K562 (cell line): ENCODE measurements at regions not wholly inside any gene's neighbourhood (a gene's known extent, or its start where the extent isn't known, plus 50 kb on each side); places are given as distances from the start of the nearest gene placed in this dataset.

Source experiments
- ATAC-seq: fragments of 200-7000 bp; cut with Tn5 transposase; 3 replicates; pipeline ENCODE4 v1.9.1; 2020; ENCODE audit warnings: moderate library complexity
- BruUV-seq: library from RNA; stranded (reverse); fragments of 400-500 nt; replicated peaks from 2 replicates; lab custom pipeline; 2021; lab: Mats Ljungman, UMichigan
- CTCF ChIA-PET: fragments of 300-600 bp; formaldehyde crosslinking; extraction: SDS; loops from one replicate; lab custom pipeline; 2021; ENCODE audit warnings: low intra/inter-chr PET ratio; lab: Yijun Ruan, JAX
- POLR2A ChIA-PET: fragments of 300-600, 350-650 bp; sonication (Branson Sonifier 250); formaldehyde crosslinking; extraction: SDS; loops from one replicate; lab custom pipeline; 2021; ENCODE audit warnings: antibody characterized with exemption, inconsistent platforms; lab: Yijun Ruan, JAX
- DNase-seq, 4 experiments: peaks; one replicate each; pipeline versions ENCODE4 v3.0.0 to v3.0.0-alpha.2; 2011 to 2018; ENCODE audit warnings: low spot score in 3 of 4, mixed read lengths in 3 of 4; ENCODE audit errors: extremely low read depth in 1 of 4
- FAIRE-seq: peaks from 2 replicates; lab custom pipeline; 2011; peaks lifted over from hg19 to GRCh38; lab: Jason Lieb, UNC
- H2AFZ ChIP-seq: 2 replicates; pipeline ENCODE4 v1.6.0; 2011; ENCODE audit warnings: low read depth, low read length, control low read depth, inconsistent platforms
- H3K27ac ChIP-seq: fragments of 200-600 bp; 3 replicates; pipeline ENCODE4 v1.8.0; 2011; ENCODE audit warnings: low read depth, mild to moderate bottlenecking, control low read depth, inconsistent platforms, low read length, moderate library complexity, mixed read lengths; ENCODE audit errors: extremely low read depth
- H3K27me3 ChIP-seq, 2 experiments: fragments of 300-600 bp in 1 of 2; 2 replicates in 1 of 2; 3 replicates in 1 of 2; pipeline versions ENCODE4 v1.6.0 to v1.8.0; 2011; ENCODE audit warnings: inconsistent platforms in 2 of 2, low read length in 2 of 2, mild to moderate bottlenecking in 1 of 2, mixed read lengths in 1 of 2, moderate library complexity in 1 of 2; ENCODE audit not compliant: control insufficient read depth in 2 of 2, insufficient read depth in 2 of 2
- H3K36me3 ChIP-seq: fragments of 300-600 bp; 3 replicates; pipeline ENCODE4 v1.8.0; 2011; ENCODE audit warnings: mild to moderate bottlenecking, low read length, inconsistent platforms; ENCODE audit not compliant: control insufficient read depth, insufficient read depth
- H3K4me1 ChIP-seq, 2 experiments: fragments of 200-600 bp in 1 of 2; replicated peaks in 1 of 2; 2 replicates in 1 of 2; 3 replicates in 1 of 2; pipeline versions ENCODE4 v1.5.1 to v1.8.0; 2011; ENCODE audit warnings: inconsistent platforms in 2 of 2, low read length in 2 of 2, mild to moderate bottlenecking in 1 of 2, mixed read lengths in 1 of 2, moderate library complexity in 1 of 2; ENCODE audit not compliant: control insufficient read depth in 2 of 2, insufficient read depth in 2 of 2
- H3K4me2 ChIP-seq: 2 replicates; pipeline ENCODE4 v1.6.1; 2011; ENCODE audit warnings: low read length, control low read depth, inconsistent platforms, mixed read lengths; ENCODE audit not compliant: insufficient read depth
- H3K4me3 ChIP-seq: fragments of 200-600 bp; sonication (generic), shearing (Covaris generic); 2 replicates; pipeline ENCODE4 v1.5.1; 2016; ENCODE audit warnings: control low read depth, inconsistent platforms
- H3K79me2 ChIP-seq: fragments of 200-600 bp; 3 replicates; pipeline ENCODE4 v1.8.0; 2011; ENCODE audit warnings: low read length, inconsistent platforms; ENCODE audit not compliant: control insufficient read depth, insufficient read depth
- H3K9ac ChIP-seq, 2 experiments: 2 replicates each; pipeline versions ENCODE4 v1.6.0 to v1.6.1; 2011; ENCODE audit warnings: low read depth in 2 of 2, low read length in 2 of 2, control low read depth in 1 of 2, inconsistent platforms in 1 of 2, mild to moderate bottlenecking in 1 of 2, mixed read lengths in 1 of 2; ENCODE audit not compliant: insufficient read depth in 1 of 2
- H3K9me1 ChIP-seq: one replicate; pipeline ENCODE4 v1.6.0; 2011; ENCODE audit warnings: inconsistent platforms, mild to moderate bottlenecking, low read length, moderate library complexity; ENCODE audit not compliant: control insufficient read depth, insufficient read depth
- H3K9me3 ChIP-seq: replicated peaks from 2 replicates; pipeline ENCODE4 v1.5.1; 2011; ENCODE audit warnings: low read depth, low read length, inconsistent platforms; ENCODE audit not compliant: control insufficient read depth, insufficient read depth
- H4K20me1 ChIP-seq: replicated peaks from 2 replicates; pipeline ENCODE4 v1.6.1; 2011; ENCODE audit warnings: low read length, inconsistent platforms, mixed read lengths; ENCODE audit not compliant: control insufficient read depth, insufficient read depth
- BRF2 ChIP-seq: IDR thresholded peaks from 3 replicates; pipeline ENCODE4 v1.6.1; 2011; ENCODE audit warnings: borderline replicate concordance, mild to moderate bottlenecking; ENCODE audit not compliant: insufficient read length, insufficient read depth
- DACH1 ChIP-seq: fragments of 450-650 bp; IDR thresholded peaks from 2 replicates; pipeline ENCODE4 v1.6.1; 2018; ENCODE audit not compliant: partially characterized antibody
- ELF2 ChIP-seq: fragments of 250-450 bp; sonication (Bioruptor Pico); IDR thresholded peaks from 2 replicates; pipeline ENCODE4 v1.5.0; 2021; ENCODE audit warnings: mild to moderate bottlenecking
- STAG1 ChIP-seq: sonication (generic); formaldehyde crosslinking; IDR thresholded peaks from 2 replicates; pipeline ENCODE4 v1.5.0; 2020; ENCODE audit warnings: missing genetic modification reagents, borderline replicate concordance
- THRAP3 ChIP-seq: fragments of 450-650 bp; IDR thresholded peaks from 2 replicates; pipeline ENCODE4 v1.6.1; 2016; ENCODE audit warnings: mild to moderate bottlenecking, inconsistent platforms, borderline replicate concordance
- ZFP1 ChIP-seq: fragments of 450-650 bp; formaldehyde crosslinking; IDR thresholded peaks from 2 replicates; pipeline ENCODE4 v1.4.0; 2020; ENCODE audit warnings: mild to moderate bottlenecking, mixed read lengths
- ZNF280A ChIP-seq: fragments of 450-650 bp; IDR thresholded peaks from 2 replicates; pipeline ENCODE4 v1.6.1; 2018; ENCODE audit warnings: mild to moderate bottlenecking, low read depth; ENCODE audit not compliant: partially characterized antibody
- ZNF395 ChIP-seq: fragments of 200-800 bp; sonication (Bioruptor generic); IDR thresholded peaks from 2 replicates; pipeline ENCODE4 v1.6.1; 2017; ENCODE audit warnings: missing genetic modification characterization, missing compliant biosample characterization
- ZNF609 ChIP-seq: sonication (generic); formaldehyde crosslinking; IDR thresholded peaks from 2 replicates; pipeline ENCODE4 v1.8.1; 2023; ENCODE audit warnings: missing genetic modification reagents, mild to moderate bottlenecking, borderline replicate concordance
- ZNF75A ChIP-seq: fragments of 450-650 bp; formaldehyde crosslinking; IDR thresholded peaks from 2 replicates; pipeline ENCODE4 v1.4.0; 2020; ENCODE audit warnings: mild to moderate bottlenecking
- ZNF764 ChIP-seq: fragments of 250-450 bp; sonication (Bioruptor Pico); IDR thresholded peaks from 2 replicates; pipeline ENCODE4 v1.4.0; 2020; ENCODE audit warnings: low read depth, mild to moderate bottlenecking, moderate library complexity
- ZNF766 ChIP-seq: fragments of 200-800 bp; sonication (Bioruptor generic); conservative IDR thresholded peaks from 2 replicates; pipeline ENCODE4 v1.6.1; 2016; ENCODE audit warnings: missing genetic modification characterization, missing compliant biosample characterization
- WGBS: fragments of 100-300 bp; shearing (Covaris generic); methylation state at CpG from one replicate; pipeline ENCODE4 v1.1.6; 2016; ENCODE audit warnings: low coverage, mixed read lengths; ENCODE audit not compliant: insufficient coverage; ENCODE audit errors: missing lambda C conversion rate; 5-methylcytosine and 5-hydroxymethylcytosine counted together
- in situ Hi-C: fragments of 300-500 bp; cut with MboI; formaldehyde crosslinking; loops from 4 replicates; pipeline ENCODE4 v1.15.0; 2018; ENCODE audit warnings: inconsistent platforms, mixed read lengths
- intact Hi-C: fragments of 100-400 bp; cut with micrococcal nuclease; formaldehyde crosslinking; loops from 2 replicates; pipeline ENCODE4 v1.14.2; 2022

DNA sequence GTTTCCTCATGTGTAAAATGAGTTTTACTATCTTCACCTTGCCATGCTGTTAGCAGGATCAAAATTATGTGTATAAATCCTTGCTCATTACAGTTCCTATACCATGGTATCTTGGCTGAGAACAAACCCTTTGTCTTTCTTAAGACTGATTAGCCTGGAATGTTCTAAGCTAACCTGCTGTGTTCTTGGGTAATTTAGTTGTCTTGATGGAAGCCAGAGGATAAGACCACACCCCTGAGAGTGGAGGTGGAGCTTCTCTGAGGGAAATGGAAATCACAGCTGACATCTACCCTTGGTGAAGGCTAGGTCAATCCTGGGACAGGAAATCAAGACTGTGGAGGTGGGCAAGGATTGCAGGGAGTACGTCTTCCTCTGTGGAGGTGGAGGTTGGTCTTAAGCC is 206.1 kb upstream of the ARHGAP20 start (continued):
- no peak for TF ChIP-seq ZNF75A (CRISPR knock-in tag)
- TF ChIP-seq THRAP3: no peak
- no peak for TF ChIP-seq DACH1
- TF ChIP-seq ZNF766 (CRISPR knock-in tag): no peak
- TF ChIP-seq STAG1: no peak
- no peak for TF ChIP-seq ZNF764 (CRISPR knock-in tag)
- TF ChIP-seq ZFP1 (CRISPR knock-in tag): no peak
- TF ChIP-seq ZNF280A: no peak
- TF ChIP-seq ZNF395 (CRISPR knock-in tag): no peak
- TF ChIP-seq, all 486 proteins: peak for 0

DNA sequence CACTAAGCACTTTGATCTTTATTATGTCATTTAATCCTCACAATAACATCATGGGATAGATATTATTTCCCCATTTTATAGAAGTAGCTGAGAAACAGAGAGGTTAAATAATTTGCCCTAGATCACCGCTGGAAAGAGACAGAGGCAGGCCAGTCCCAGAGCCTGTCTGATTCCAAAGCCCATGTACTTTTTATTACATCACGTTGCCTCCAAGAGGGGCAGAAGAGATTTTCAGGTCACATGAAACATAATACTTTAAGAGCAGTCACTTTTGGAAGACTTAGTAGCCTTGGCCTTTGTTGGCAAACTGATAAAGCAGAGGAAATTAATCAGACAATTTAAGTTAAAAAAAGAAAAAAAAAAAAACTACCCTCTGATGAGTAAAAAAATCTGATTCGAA is 200.2 kb upstream of the ARHGAP20 start:
- H4K20me1 ChIP-seq: no peaks in the 10 kb centered on the region
- H2AFZ ChIP-seq: no peak overlapping the region
- no peaks in the 10 kb centered on the region for H3K79me2 ChIP-seq
- DNase-seq: no peak
- H3K27me3 ChIP-seq: no peaks in the 10 kb centered on the region
- no peaks in the 10 kb centered on the region for H3K4me1 ChIP-seq
- H3K27ac ChIP-seq: no peak overlapping the region
- BruUV-seq: no TSS peak
- in situ Hi-C loops: no loop called here
- no peak for FAIRE-seq
- no peak for ATAC-seq
- H3K36me3 ChIP-seq: no peaks in the 10 kb centered on the region
- H3K9ac ChIP-seq: no peak overlapping the region
- intact Hi-C loops: no loop called here
- no peaks in the 10 kb centered on the region for H3K9me3 ChIP-seq
- ChIA-PET CTCF (no interaction called here), POLR2A (no interaction called here)
- no peaks in the 10 kb centered on the region for H3K9me1 ChIP-seq
- no peak overlapping the region for H3K4me3 ChIP-seq
- WGBS: 0% methylated on average over 3 of the region's 3 CpGs
- H3K4me2 ChIP-seq: no peak overlapping the region
- no peak for TF ChIP-seq ELF2 (CRISPR knock-in tag)
- TF ChIP-seq ZNF609 (CRISPR knock-in tag): no peak
- TF ChIP-seq BRF2: no peak
